C4-2B (cell line): ENCODE measurements at regions not wholly inside any gene's neighbourhood (a gene's known extent, or its start where the extent isn't known, plus 50 kb on each side); places are given as distances from the start of the nearest gene placed in this dataset.

ENCODE experiments used
- H3K27ac ChIP-seq: fragments of 450-650 bp; 2 replicates; pipeline ENCODE4 v1.5.1; 2017
- ZFX ChIP-seq: fragments of 450-650 bp; IDR thresholded peaks from 2 replicates; pipeline ENCODE4 v1.6.1; 2017
- TF ChIP-seq, protein P1 (sequence below): fragments of 450-650 bp; conservative IDR thresholded peaks from 2 replicates; pipeline ENCODE4 v1.5.1; 2017; ENCODE audit warnings: mild to moderate bottlenecking

DNA sequence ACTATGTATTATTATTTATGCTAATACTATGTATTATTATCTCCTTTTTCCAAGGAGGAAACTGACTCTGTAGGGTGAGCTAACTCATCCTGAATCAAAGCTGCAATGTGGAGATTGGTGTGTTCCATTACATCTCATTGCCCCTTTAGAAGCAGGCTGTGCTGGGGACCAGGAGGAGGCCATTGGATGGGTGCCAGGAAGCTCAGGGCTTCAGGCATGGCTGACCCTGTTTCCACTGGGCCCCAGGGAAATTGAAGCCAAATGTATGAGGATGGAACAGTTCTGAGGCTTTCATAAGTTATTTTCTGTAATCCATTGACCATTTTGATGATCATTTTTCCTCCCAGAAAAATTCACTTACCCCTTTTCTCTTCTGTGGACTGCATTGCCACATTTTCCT is 418.8 kb upstream of the ZFP42 start:
- TF ChIP-seq ZFX = no peak
- TF ChIP-seq, protein P1, sequence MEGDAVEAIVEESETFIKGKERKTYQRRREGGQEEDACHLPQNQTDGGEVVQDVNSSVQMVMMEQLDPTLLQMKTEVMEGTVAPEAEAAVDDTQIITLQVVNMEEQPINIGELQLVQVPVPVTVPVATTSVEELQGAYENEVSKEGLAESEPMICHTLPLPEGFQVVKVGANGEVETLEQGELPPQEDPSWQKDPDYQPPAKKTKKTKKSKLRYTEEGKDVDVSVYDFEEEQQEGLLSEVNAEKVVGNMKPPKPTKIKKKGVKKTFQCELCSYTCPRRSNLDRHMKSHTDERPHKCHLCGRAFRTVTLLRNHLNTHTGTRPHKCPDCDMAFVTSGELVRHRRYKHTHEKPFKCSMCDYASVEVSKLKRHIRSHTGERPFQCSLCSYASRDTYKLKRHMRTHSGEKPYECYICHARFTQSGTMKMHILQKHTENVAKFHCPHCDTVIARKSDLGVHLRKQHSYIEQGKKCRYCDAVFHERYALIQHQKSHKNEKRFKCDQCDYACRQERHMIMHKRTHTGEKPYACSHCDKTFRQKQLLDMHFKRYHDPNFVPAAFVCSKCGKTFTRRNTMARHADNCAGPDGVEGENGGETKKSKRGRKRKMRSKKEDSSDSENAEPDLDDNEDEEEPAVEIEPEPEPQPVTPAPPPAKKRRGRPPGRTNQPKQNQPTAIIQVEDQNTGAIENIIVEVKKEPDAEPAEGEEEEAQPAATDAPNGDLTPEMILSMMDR = no peak
- no peak overlapping the region for H3K27ac ChIP-seq

DNA sequence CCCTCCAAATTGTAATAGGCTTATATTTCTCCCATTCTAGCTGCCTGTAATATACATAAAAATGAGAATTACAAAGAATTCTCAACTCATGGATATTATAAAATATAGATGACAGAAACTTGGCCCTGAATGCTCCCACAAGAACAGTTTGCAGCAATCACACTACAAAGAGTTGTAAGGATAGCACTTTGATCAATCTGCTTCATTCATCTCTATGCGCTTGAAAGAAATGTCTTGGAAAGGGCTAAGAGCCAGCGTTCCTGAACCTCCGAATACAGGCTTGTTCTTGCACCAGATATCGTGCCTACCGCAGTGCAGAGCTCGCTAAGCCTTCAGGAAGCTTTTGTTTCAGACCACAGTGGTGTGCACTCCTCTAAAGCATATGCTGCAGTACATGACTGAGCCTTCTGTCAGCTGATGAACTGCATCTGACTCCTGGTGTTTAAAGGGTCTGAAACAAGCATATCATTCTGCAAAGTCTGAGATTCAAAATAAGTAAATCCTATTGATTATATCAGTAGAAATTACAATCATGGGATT is 417.6 kb upstream of the ZFP42 start:
- TF ChIP-seq, protein P1 = no peak
- no peak for TF ChIP-seq ZFX
- no peak overlapping the region for H3K27ac ChIP-seq

DNA sequence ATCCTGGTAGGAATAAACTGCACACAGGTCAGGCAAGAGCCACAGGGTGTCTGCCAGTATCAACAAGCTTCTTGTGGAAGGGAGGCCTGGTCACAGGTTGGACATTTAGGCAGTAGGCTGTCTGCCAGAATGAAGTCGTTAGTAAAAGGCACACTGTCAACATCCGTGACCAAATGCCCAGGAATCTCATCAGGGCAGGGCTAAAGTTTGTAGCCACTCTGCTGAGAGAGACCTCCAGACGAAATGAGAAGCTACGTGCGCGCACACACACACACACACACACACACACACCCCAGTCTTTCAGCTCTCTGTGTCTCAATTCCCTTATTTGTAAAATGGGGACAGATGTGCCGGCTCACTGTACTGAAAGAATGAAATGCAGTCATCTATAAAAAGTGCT is 408.7 kb upstream of the ZFP42 start:
- peak overlapping the region; percentile 61 for H3K27ac ChIP-seq
- TF ChIP-seq, protein P1 = no peak
- TF ChIP-seq ZFX = no peak

DNA sequence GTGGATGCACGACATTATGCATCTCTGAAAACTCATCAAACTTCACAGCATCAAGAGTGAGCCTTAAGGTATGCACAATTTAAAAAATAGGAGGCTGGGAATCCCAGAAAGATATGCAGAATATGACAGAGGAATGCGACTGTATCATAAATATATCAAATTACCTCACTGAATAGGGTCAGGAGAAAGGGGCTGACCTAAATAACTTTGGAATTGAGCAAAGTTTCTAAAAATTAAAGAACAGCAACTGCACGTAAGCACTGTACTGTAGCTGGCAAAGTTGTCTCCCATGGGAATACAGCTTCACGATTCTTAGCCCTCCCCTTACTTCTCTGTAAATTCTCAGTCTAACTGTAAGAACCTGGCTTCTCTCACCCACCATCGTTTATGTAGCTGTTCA is 397.4 kb upstream of the ZFP42 start:
- TF ChIP-seq, protein P1 = no peak
- TF ChIP-seq ZFX = no peak
- no peak overlapping the region for H3K27ac ChIP-seq

DNA sequence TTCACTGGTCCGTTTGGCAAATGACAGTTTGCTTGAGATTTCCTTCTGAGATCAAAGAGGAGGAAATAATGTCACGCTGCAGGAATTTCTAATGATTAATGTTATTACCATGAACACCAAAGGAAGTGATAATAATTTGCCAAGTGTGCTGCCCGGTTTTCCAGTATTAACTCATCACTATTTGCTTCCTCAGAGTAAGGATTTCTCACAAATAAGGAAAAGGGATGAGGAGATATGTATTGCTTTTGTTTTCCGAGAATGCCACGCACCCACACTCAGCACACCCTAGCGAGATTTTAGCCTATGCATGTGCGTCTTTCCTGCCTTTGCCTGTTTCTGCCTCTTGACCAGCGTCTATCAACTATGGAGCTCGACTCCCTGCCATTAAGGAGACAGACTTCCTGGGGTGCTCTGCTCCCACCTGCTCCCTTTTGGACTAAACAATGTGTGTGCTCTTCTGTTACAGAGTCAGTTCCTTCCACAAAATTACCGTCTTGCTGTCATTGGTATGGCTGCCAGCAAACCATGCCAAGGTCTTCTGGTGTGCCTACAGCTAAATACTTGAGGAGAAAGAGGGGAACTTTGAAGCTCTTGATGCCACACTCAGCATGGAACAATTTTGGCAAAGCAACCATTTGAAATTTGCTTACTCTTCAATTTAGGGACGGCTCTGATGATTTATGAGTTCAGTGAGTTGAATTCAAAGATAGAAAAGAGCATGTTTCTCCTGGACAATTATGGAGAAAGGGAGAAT is 393.1 kb upstream of the ZFP42 start:
- no peak for TF ChIP-seq ZFX
- TF ChIP-seq, protein P1 = no peak
- H3K27ac ChIP-seq = no peak overlapping the region

DNA sequence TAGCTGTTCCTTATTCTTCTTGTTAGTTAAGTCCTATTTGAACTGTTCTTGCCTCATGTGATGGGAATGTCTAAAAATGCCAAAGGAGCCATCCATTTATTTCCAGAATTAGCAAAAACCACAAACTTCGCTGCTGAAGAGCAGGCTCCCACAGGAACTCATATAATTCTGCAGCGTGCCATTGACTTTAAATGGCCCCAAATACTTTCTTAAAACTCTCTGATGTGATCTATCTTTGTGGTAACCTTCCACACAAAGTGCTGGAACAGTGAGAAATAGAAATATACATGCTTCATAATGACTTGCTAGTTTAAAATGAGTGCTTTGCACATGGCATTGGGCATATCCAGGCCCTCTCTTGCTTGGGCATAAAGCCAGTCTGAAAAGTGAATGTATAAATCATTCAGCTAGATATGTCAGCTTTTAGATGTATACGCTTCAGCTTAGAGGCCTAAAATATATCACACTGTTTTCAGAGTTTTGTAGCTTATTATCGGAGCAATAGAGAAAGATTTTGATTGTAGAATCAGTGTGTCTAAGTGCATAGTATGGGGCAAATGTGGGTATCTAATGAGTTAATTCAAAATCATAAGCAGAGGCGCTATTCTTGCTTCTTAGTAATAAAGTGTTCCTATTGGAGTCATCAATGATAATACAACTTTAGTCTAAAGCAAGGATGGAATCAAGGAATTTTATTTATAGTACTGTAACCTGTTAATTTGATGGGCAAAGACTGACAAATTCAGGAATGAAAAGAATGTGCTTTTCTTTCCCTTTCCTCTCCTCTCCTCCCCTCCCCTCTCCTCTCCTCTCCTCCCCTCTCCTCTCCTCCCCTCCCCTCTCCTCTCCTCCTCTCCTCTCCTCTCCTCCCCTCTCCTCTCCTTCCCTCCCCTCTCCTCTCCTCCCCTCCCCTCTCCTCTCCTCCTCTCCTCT is 392.2 kb upstream of the ZFP42 start:
- no peak for TF ChIP-seq ZFX
- TF ChIP-seq, protein P1 = no peak
- H3K27ac ChIP-seq = no peak overlapping the region

DNA sequence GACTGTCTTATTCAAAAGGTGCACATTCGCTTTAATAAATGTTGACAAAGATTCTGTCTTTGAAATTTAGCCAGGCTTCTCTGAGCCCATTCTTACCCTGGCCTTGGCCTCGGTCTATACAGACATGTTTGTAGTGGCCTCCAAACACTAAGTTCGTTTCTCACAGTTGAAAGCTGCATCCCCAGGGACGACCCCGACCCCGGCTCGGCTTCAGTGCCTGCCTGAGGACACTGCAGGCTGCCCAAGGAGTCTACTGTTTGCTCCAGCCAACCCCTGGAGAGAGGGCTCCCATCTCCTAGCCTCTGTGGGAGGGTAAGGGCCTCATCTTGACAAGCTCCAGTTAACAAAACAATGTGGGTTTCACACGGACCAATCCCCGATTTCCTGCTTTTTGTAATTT is 390.6 kb upstream of the ZFP42 start:
- H3K27ac ChIP-seq = no peak overlapping the region
- TF ChIP-seq, protein P1 = no peak
- TF ChIP-seq ZFX = no peak
